SK-N-DZ (cell line): ENCODE measurements at regions not wholly inside any gene's neighbourhood (a gene's known extent, or its start where the extent isn't known, plus 50 kb on each side); places are given as distances from the start of the nearest gene placed in this dataset.
"Not testable (repeated sequence)": the region's sequence is repeated elsewhere in the genome, so short reads cannot be mapped to it uniquely, and the experiment has no call there.

ENCODE experiments used
- DNase-seq: peaks from one replicate; pipeline ENCODE4 v3.0.0-alpha.2; 2015; ENCODE audit warnings: low spot score

GRCh38 chr1:90824551-90824950 is 107.4 kb upstream of the BARHL2 start:
- no peak for DNase-seq

- DNase-seq = no peak
Observed at GRCh38 chr1:90823686-90824085, 106.6 kb upstream of the BARHL2 start.

GRCh38 chr1:90821788-90822359 is 104.8 kb upstream of the BARHL2 start:
- DNase-seq = peak; percentile 4

- no peak for DNase-seq
Observed at GRCh38 chr1:90821152-90821787, 104.2 kb upstream of the BARHL2 start.

GRCh38 chr1:90820745-90821144 is 103.6 kb upstream of the BARHL2 start:
- DNase-seq = no peak

GRCh38 chr1:90817399-90817798 is 100.3 kb upstream of the BARHL2 start:
- peak; percentile 57 for DNase-seq

GRCh38 chr1:90812237-90812636 is 95.1 kb upstream of the BARHL2 start:
- DNase-seq = not testable (repeated sequence)

GRCh38 chr1:90811444-90811950 is 94.4 kb upstream of the BARHL2 start:
- not testable (repeated sequence) for DNase-seq

GRCh38 chr1:90810681-90811080 is 93.6 kb upstream of the BARHL2 start:
- DNase-seq = no peak

GRCh38 chr1:90809996-90810395 is 92.9 kb upstream of the BARHL2 start:
- no peak for DNase-seq

GRCh38 chr1:90809093-90809492 is 92.0 kb upstream of the BARHL2 start:
- DNase-seq = no peak

- no peak for DNase-seq
Observed at GRCh38 chr1:90807329-90807728, 90.2 kb upstream of the BARHL2 start.

GRCh38 chr1:90802622-90803021 is 85.5 kb upstream of the BARHL2 start:
- DNase-seq = no peak

- no peak for DNase-seq
Observed at GRCh38 chr1:90800012-90800717, 83.1 kb upstream of the BARHL2 start.

GRCh38 chr1:90799326-90799725 is 82.2 kb upstream of the BARHL2 start:
- no peak for DNase-seq

GRCh38 chr1:90798883-90799282 is 81.8 kb upstream of the BARHL2 start:
- DNase-seq = no peak

- no peak for DNase-seq
Observed at GRCh38 chr1:90798344-90798743, 81.2 kb upstream of the BARHL2 start.

GRCh38 chr1:90795431-90795830 is 78.3 kb upstream of the BARHL2 start:
- no peak for DNase-seq

GRCh38 chr1:90786709-90787108 is 69.6 kb upstream of the BARHL2 start:
- no peak for DNase-seq

- no peak for DNase-seq
Observed at GRCh38 chr1:90784186-90784847, 67.2 kb upstream of the BARHL2 start.

GRCh38 chr1:90783181-90783580 is 66.1 kb upstream of the BARHL2 start:
- no peak for DNase-seq

- DNase-seq = no peak
Observed at GRCh38 chr1:90782046-90782445, 64.9 kb upstream of the BARHL2 start.
